AG09319 (cell line): ENCODE measurements at regions not wholly inside any gene's neighbourhood (a gene's known extent, or its start where the extent isn't known, plus 50 kb on each side); places are given as distances from the start of the nearest gene placed in this dataset.
A peak's percentile ranks its signal among the peaks of the same experiment; 100 is the strongest.

Experiments
- DNase-seq: peaks from one replicate; pipeline ENCODE4 v3.0.0-alpha.2; 2010; ENCODE audit warnings: low read depth; ENCODE audit errors: extremely low read depth
- TF ChIP-seq, protein P1 (sequence below): IDR thresholded peaks from 2 replicates; pipeline ENCODE4 v1.5.1; 2011; ENCODE audit warnings: low read depth, mild to moderate bottlenecking, inconsistent platforms, low read length, moderate library complexity

DNA sequence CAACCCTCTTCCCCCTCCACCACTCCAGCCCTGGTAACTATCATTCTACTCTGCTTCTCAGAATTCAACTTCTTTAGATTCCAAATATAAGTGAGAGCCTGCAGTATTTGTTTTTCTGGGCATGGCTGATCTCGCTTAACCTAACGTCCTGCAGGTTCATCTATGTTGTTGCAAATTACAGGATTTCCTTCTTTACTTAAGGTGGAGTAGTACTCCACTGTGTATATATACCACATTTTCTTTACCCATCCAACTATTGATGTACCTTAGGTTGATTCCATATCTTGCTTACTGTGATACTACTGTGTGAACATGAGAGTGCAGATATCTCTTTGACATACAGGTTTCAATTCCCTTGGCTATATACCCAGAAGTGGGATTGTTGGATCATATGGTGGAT lies 106.3 kb upstream of the ZNF366 start:
- TF ChIP-seq, protein P1, sequence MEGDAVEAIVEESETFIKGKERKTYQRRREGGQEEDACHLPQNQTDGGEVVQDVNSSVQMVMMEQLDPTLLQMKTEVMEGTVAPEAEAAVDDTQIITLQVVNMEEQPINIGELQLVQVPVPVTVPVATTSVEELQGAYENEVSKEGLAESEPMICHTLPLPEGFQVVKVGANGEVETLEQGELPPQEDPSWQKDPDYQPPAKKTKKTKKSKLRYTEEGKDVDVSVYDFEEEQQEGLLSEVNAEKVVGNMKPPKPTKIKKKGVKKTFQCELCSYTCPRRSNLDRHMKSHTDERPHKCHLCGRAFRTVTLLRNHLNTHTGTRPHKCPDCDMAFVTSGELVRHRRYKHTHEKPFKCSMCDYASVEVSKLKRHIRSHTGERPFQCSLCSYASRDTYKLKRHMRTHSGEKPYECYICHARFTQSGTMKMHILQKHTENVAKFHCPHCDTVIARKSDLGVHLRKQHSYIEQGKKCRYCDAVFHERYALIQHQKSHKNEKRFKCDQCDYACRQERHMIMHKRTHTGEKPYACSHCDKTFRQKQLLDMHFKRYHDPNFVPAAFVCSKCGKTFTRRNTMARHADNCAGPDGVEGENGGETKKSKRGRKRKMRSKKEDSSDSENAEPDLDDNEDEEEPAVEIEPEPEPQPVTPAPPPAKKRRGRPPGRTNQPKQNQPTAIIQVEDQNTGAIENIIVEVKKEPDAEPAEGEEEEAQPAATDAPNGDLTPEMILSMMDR, result no peak

DNA sequence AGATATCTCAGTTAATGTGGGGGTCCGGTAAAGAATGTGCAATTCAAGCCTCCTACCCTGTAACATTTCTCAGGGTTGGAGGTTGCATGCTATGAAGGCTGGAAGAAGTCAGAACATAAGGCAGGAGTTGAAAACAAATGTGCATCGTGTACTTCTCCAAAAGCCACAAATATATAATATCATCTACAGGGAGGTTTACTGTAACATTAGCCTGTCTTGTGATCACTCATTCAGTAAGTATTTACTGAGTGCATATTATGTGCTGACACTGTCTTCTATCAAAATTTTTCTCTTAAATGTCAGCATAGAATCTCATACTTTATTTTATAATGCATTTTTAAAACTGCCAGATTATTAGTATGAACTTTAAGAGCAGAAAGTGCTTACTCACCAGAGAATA lies 105.6 kb upstream of the ZNF366 start:
- DNase-seq, result no peak

More for the DNA sequence above, 106.3 kb upstream of the ZNF366 start:
- no peak for DNase-seq

DNA sequence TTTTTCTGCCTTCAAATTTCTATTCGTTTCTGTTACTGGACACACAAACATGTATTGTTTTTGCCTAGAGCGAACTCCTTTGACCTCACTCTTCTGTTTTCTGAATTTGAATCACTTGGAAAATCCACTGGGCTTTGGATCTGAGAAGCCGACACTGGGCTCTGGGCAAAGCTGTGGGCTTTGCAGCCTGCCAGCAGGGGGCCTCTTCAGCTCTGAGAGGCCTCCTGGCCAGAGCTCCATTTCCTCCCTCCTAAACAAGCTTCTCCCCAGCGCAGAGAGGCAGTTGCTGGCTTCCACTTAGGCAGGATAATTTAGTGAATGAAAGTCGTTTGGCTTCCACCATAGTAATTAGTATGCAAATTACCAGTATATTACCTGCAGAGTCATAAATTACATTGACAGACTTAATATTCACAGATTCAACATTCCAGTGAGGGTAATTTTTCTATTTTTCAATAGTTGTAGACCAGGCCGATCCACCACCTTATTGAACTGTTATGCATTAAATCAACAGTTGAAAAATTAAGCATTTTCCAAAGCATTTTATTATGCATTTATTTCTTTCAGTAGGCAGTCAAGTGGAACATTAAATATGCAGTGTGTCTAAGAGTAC lies 104.0 kb upstream of the ZNF366 start:
- TF ChIP-seq, protein P1, result peak; percentile 100
- DNase-seq, result no peak

More for the DNA sequence above, 105.6 kb upstream of the ZNF366 start:
- TF ChIP-seq, protein P1, result no peak

DNA sequence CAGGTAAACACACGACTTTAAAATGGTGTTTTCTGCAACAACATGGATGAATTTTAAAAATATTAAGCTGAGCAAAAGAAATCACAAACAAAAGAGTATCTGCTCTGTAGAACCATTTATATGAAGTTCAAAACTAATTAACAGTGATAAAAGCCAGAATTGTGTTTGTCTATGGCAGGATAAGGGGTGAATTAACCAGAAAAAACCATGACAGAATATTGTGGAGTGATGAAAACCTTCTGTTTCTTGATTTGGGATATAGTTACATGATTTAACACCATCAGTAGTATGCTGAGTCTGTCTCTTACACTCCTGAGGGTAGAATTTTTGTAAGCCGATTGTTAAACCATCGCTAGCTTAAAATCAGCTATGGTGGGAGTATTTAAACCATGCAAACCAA lies 101.7 kb upstream of the ZNF366 start:
- DNase-seq, result no peak
- TF ChIP-seq, protein P1, result no peak

DNA sequence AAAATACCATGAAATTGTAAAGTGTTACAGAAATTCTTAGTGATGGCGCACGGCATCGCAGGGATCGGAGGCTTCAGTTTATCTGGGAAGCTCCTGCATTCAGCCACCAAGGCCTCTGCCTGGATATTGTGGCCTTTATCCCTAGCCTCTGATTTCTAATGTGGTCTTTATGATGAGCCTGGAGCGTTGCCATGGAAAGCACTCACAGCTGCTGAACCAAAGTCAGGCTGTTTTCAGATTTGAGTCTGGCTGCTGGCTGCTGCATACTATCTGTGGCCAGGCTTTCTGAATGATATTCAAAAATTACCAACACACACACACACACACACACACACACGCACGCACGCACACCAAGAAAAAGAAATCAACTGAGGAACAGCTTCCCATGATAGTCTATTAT lies 101.1 kb upstream of the ZNF366 start:
- TF ChIP-seq, protein P1, result no peak
- DNase-seq, result no peak

DNA sequence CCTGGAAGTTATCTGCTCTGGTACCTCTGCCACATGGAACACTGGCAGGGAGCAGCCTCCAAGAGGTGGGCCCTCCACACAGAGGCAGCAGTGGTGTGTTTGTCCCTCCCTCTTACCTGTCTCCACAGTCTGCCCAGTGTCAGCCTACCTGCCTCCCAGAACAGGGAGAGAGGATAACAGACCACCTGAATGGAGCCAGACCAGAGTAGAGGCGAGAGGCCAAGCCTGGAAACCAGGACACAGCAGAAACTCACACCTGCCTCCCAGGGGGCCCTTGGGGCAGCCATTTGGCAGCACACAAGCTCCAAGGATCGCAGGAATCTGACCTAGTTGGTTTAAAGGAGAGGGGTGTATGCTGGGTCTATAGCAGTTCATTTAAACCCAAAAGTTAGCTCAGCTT lies 100.2 kb upstream of the ZNF366 start:
- TF ChIP-seq, protein P1, result no peak
- DNase-seq, result no peak

DNA sequence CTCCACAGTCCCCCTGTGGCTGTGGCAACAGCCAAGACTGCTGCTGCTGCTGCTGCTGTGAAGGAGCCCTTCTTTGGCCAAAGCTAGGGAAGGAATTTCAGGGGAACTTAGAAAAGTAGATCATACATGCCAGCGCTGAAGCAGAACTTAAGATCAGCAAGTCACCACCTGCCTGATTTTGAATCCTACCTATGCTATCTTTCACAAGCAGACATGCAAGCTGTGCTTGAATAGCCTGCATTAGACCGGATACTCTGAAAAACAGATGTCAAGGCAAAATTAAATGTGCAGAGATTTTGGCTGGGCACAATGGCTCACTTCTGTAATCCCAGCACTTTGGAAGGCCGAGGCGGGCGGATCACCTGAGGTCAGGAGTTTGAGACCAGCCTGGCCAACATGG lies 99.3 kb upstream of the ZNF366 start:
- TF ChIP-seq, protein P1, result no peak
- no peak for DNase-seq
